Smooth muscle cell (in vitro differentiated cells): ENCODE measurements at regions not wholly inside any gene's neighbourhood (a gene's known extent, or its start where the extent isn't known, plus 50 kb on each side); places are given as distances from the start of the nearest gene placed in this dataset.
"Not testable (repeated sequence)": the region's sequence is repeated elsewhere in the genome, so short reads cannot be mapped to it uniquely, and the experiment has no call there.

ENCODE experiments used
- DNase-seq: peaks from one replicate; lab custom pipeline; 2025; ENCODE audit not compliant: unreplicated experiment; lab: John Stamatoyannopoulos, UW
- H2AFZ ChIP-seq: fragments of 200-600 bp; sonication (generic); 2 replicates; pipeline ENCODE4 v1.6.0; 2016; ENCODE audit warnings: antibody characterized with exemption, low read depth, mild to moderate bottlenecking
- H3F3A ChIP-seq: fragments of 200-600 bp; sonication (generic); 2 replicates; pipeline ENCODE4 v1.6.0; 2017; ENCODE audit warnings: antibody characterized with exemption, low read depth
- H3K27ac ChIP-seq: fragments of 200-600 bp; sonication (generic); 2 replicates; pipeline ENCODE4 v1.5.1; 2016; ENCODE audit warnings: low read depth, mild to moderate bottlenecking
- H3K27me3 ChIP-seq: fragments of 200-600 bp; sonication (generic); 2 replicates; pipeline ENCODE4 v1.6.1; 2016; ENCODE audit warnings: low read depth, mild to moderate bottlenecking
- H3K36me3 ChIP-seq: fragments of 200-600 bp; sonication (generic); 2 replicates; pipeline ENCODE4 v1.5.1; 2016; ENCODE audit warnings: low read depth
- H3K4me1 ChIP-seq: fragments of 200-600 bp; sonication (generic); 2 replicates; pipeline ENCODE4 v1.5.1; 2016; ENCODE audit warnings: low read depth
- H3K4me2 ChIP-seq: fragments of 200-600 bp; sonication (generic); 2 replicates; pipeline ENCODE4 v1.6.0; 2016; ENCODE audit warnings: mild to moderate bottlenecking
- H3K4me3 ChIP-seq: fragments of 200-600 bp; sonication (generic); 2 replicates; pipeline ENCODE4 v1.5.1; 2016; ENCODE audit warnings: mild to moderate bottlenecking
- H3K79me2 ChIP-seq: fragments of 200-600 bp; sonication (generic); 2 replicates; pipeline ENCODE4 v1.6.0; 2016; ENCODE audit warnings: low read depth, mild to moderate bottlenecking
- H3K9ac ChIP-seq: fragments of 200-600 bp; sonication (generic); 2 replicates; pipeline ENCODE4 v1.6.0; 2016; ENCODE audit warnings: low read depth
- H3K9me3 ChIP-seq: fragments of 200-600 bp; sonication (generic); replicated peaks from 2 replicates; pipeline ENCODE4 v1.5.1; 2016; ENCODE audit warnings: low read depth
- H4K20me1 ChIP-seq: fragments of 200-600 bp; sonication (generic); 2 replicates; pipeline ENCODE4 v1.6.0; 2016; ENCODE audit warnings: low read depth
- WGBS: methylation state at CpG from one replicate; pipeline ENCODE4 v1.1.7; 2016; ENCODE audit warnings: low lambda C conversion rate; 5-methylcytosine and 5-hydroxymethylcytosine counted together
- TF ChIP-seq, protein P1 (sequence below): fragments of 200-600 bp; sonication (generic); IDR thresholded peaks from 2 replicates; pipeline ENCODE4 v1.5.1; 2017; ENCODE audit warnings: borderline replicate concordance, mild to moderate bottlenecking, antibody characterized with exemption; ENCODE audit not compliant: insufficient read depth, poor library complexity, severe bottlenecking

DNA sequence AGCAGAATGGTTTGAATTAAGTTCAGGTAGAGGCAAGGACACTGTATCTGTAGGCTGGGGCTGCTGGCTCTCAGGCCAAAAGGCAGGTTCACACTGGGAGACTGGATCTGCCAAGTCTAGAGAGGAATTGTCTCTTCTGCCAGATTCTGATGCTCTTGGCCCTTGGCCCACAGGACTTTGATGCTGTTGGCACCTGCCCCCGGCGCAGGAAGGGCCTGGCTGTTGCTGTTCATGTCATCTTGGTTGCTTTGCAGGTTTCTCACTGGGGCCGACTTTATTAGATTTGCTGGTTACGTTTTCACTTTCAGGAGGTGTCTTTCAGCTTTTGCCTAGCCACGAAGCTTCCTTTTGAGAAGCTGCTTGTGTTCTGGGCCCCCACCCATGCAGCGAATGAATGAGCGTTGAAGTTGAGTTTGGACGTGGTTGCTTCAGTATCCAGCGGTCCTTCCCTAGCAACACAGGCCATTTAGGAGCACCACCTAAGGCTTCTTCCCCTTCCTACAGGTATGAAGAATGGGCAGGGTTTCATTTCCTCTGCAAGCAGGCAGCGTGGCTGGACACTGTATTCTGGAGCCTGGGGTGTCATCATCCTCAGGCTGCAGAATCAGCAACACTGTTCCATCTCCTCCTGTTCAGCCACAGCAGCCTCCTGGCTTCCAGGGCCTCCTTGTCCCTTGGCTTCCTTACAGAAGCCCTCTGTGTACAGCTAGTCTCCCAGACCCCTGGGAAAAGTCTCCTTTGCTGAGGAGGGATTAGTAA is 65.6 kb upstream of the PRR23C start:
- Histone ChIP-seq H3K9ac (no peak overlapping the region), H2AFZ (no peak overlapping the region), H3K9me3 (no peaks in the 10 kb centered on the region), H3K27ac (no peak overlapping the region), H4K20me1 (no peaks in the 10 kb centered on the region), H3K27me3 (peaks cover 36% of the 10 kb centered on the region), H3K4me1 (no peaks in the 10 kb centered on the region), H3K4me2 (no peak overlapping the region), H3K79me2 (no peaks in the 10 kb centered on the region), H3K36me3 (no peaks in the 10 kb centered on the region), H3F3A (no peaks in the 10 kb centered on the region), H3K4me3 (no peak overlapping the region)
- 81% methylated on average over 10 of the region's 10 CpGs for WGBS
- TF ChIP-seq, protein P1, sequence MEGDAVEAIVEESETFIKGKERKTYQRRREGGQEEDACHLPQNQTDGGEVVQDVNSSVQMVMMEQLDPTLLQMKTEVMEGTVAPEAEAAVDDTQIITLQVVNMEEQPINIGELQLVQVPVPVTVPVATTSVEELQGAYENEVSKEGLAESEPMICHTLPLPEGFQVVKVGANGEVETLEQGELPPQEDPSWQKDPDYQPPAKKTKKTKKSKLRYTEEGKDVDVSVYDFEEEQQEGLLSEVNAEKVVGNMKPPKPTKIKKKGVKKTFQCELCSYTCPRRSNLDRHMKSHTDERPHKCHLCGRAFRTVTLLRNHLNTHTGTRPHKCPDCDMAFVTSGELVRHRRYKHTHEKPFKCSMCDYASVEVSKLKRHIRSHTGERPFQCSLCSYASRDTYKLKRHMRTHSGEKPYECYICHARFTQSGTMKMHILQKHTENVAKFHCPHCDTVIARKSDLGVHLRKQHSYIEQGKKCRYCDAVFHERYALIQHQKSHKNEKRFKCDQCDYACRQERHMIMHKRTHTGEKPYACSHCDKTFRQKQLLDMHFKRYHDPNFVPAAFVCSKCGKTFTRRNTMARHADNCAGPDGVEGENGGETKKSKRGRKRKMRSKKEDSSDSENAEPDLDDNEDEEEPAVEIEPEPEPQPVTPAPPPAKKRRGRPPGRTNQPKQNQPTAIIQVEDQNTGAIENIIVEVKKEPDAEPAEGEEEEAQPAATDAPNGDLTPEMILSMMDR = no peak
- DNase-seq = no peak

DNA sequence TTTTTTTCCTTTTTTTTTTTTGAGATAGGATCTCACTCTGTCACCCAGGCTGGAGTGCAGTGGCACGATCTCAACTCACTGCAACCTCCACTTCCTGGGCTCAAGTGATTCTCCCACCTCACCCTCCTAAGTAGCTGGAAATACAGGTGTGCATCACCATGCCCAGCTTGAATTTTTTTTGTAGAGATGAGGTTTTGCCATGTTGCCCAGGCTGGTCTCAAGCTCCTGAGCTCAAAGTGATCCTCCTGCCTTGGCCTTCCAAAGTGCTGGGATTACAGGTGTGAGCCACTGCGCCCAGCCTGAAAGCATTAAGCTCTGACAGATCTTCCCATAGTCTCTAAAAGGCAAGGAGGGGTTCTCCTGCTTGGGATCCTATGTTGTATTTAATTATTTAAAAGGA is 66.2 kb upstream of the PRR23C start:
- H3K27me3 ChIP-seq = peaks cover 36% of the 10 kb centered on the region

DNA sequence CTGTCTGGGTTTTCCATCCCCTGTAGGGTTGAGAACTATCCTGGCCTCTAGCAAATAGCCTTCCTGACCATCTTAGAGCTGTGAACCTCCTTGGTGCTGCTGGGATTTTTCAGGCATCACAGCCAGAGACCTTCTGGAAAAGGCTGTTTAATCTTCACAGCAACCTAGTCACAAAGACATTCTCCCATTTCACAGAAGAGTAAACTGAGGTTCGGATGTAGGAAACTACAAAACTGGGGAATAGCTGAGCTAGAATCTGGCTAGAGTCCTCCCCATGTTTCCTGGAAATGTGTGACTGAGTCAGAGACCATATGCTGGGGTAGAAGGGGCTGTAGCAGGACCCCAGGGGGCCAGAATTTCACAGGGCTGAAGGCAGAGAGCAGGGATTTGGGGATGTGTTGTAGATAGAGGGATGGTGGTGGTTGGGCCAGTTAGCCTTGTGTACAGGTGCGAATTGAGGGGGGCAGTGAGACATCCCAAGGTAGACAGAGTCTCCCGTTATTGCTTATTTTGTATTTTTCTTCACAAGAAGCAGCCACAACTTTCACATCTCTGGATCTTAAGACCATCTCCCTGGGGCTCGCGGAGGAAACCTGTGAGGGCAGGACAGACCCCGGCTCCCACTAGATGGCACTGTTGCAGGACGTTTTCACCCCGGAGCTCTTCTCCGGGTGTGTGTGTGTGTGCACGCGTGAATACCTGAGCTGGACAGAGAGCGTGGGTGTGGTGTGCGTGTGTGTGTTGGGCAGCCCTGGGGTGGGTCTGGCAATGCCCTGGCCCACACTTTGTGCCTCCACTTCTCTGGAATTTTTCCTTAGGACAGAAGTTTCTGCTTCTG is 66.9 kb upstream of the PRR23C start:
- Histone ChIP-seq H3K4me1 (no peaks in the 10 kb centered on the region), H4K20me1 (no peaks in the 10 kb centered on the region)

More for the DNA sequence above, 66.2 kb upstream of the PRR23C start:
- not testable (repeated sequence) for H3K4me2 ChIP-seq, H3K79me2 ChIP-seq, DNase-seq, H2AFZ ChIP-seq, H3K36me3 ChIP-seq, H3K4me1 ChIP-seq, H3K4me3 ChIP-seq, H3K9ac ChIP-seq, H3K27ac ChIP-seq, H4K20me1 ChIP-seq, H3F3A ChIP-seq, H3K9me3 ChIP-seq
- 75% methylated on average over 2 of the region's 2 CpGs for WGBS

DNA sequence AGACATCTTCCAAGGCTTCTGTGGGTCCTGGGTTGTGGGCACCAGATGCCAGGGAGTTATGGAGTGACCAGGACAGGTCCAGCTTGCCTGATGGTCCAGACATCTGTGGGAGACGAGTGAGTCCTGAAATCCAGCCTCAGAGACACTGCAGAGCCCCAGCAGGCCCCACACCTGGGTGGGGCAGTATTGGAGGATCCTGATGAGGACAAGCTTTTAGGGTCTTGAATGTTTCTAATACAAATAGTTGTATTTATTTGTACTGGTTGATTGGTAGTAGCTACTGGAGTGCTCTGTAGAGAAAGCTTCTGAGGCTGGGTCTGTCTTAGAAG is 67.5 kb upstream of the PRR23C start:
- TF ChIP-seq, protein P1 = no peak
- Histone ChIP-seq H3F3A (no peaks in the 10 kb centered on the region), H3K79me2 (no peaks in the 10 kb centered on the region), H4K20me1 (no peaks in the 10 kb centered on the region), H3K27ac (no peak overlapping the region), H3K9me3 (no peaks in the 10 kb centered on the region), H2AFZ (no peak overlapping the region), H3K4me1 (no peaks in the 10 kb centered on the region), H3K4me3 (no peak overlapping the region), H3K4me2 (no peak overlapping the region), H3K9ac (no peak overlapping the region), H3K27me3 (peaks cover 32% of the 10 kb centered on the region), H3K36me3 (no peaks in the 10 kb centered on the region)
- no peak for DNase-seq
- 0% methylated on average over 1 of the region's 1 CpG for WGBS

More for the DNA sequence above, 66.9 kb upstream of the PRR23C start:
- Histone ChIP-seq H3K9me3 (no peaks in the 10 kb centered on the region), H3K79me2 (no peaks in the 10 kb centered on the region), H2AFZ (no peak overlapping the region), H3K27ac (no peak overlapping the region), H3K4me2 (no peak overlapping the region), H3F3A (no peaks in the 10 kb centered on the region), H3K9ac (no peak overlapping the region), H3K36me3 (no peaks in the 10 kb centered on the region), H3K4me3 (no peak overlapping the region), H3K27me3 (peaks cover 36% of the 10 kb centered on the region)
- peak; percentile 16 for DNase-seq
- TF ChIP-seq, protein P1 = peak; percentile 77
- 12% methylated on average over 13 of the region's 13 CpGs for WGBS
